GM12878 (cell line): ENCODE measurements at regions not wholly inside any gene's neighbourhood (a gene's known extent, or its start where the extent isn't known, plus 50 kb on each side); places are given as distances from the start of the nearest gene placed in this dataset.

Experiments used
- E2F4 ChIP-seq: IDR thresholded peaks from 2 replicates; pipeline ENCODE4 v1.6.1; 2012; ENCODE audit warnings: low read depth, low read length, improper control_type of control experiment
- EP300 ChIP-seq, 2 experiments: fragments of 150-350 bp in 1 of 2; IDR thresholded peaks; 2 replicates each; pipeline ENCODE4 v1.6.1; 2011 to 2012; ENCODE audit warnings: low read depth in 2 of 2, low read length in 2 of 2, borderline replicate concordance in 1 of 2, improper control_type of control experiment in 1 of 2, inconsistent platforms in 1 of 2; ENCODE audit not compliant: control insufficient read depth in 1 of 2
- LARP7 ChIP-seq: fragments of 450-650 bp; IDR thresholded peaks from 2 replicates; pipeline ENCODE4 v1.6.1; 2017; ENCODE audit warnings: mild to moderate bottlenecking
- POLR2AphosphoS5 ChIP-seq: IDR thresholded peaks from 2 replicates; pipeline ENCODE4 v1.6.1; 2011; ENCODE audit warnings: mild to moderate bottlenecking, low read length, inconsistent platforms

GRCh38 chr5:101720033-101720432 is 576.1 kb downstream of the SLCO4C1 start:
- TF ChIP-seq LARP7 (no peak), POLR2AphosphoS5 (no peak), E2F4 (no peak), EP300 (IDR thresholded peaks at IDR 0.05; ENCODE audit: borderline replicate concordance in 1 of 2, control insufficient read depth in 1 of 2, low read depth in 2 of 2, low read length in 2 of 2) (no peak)
